GM21786 (cell line): ENCODE measurements at regions not wholly inside any gene's neighbourhood (a gene's known extent, or its start where the extent isn't known, plus 50 kb on each side); places are given as distances from the start of the nearest gene placed in this dataset.

ENCODE experiments used
- ATAC-seq: cut with Tn5 transposase; IDR thresholded peaks from one replicate; pipeline ENCODE4 v1.9.1; 2021; ENCODE audit not compliant: unreplicated experiment

GRCh38 chr14:24693983-24694382, 60.0 kb upstream of the GZMB start:
- ATAC-seq, result no peak

GRCh38 chr14:24693353-24693737, 59.4 kb upstream of the GZMB start:
- ATAC-seq, result no peak

- no peak for ATAC-seq
Measured at GRCh38 chr14:24692382-24693352, 58.7 kb upstream of the GZMB start.

- no peak for ATAC-seq
Measured at GRCh38 chr14:24690492-24690891, 56.5 kb upstream of the GZMB start.

GRCh38 chr14:24688030-24688658, 54.2 kb upstream of the GZMB start:
- no peak for ATAC-seq
